ENCODE measurements at regions not wholly inside any gene's neighbourhood (a gene's known extent, or its start where the extent isn't known, plus 50 kb on each side); places are given as distances from the start of the nearest gene placed in this dataset.
"Not testable (repeated sequence)": the region's sequence is repeated elsewhere in the genome, so short reads cannot be mapped to it uniquely, and the experiment has no call there.

DNA sequence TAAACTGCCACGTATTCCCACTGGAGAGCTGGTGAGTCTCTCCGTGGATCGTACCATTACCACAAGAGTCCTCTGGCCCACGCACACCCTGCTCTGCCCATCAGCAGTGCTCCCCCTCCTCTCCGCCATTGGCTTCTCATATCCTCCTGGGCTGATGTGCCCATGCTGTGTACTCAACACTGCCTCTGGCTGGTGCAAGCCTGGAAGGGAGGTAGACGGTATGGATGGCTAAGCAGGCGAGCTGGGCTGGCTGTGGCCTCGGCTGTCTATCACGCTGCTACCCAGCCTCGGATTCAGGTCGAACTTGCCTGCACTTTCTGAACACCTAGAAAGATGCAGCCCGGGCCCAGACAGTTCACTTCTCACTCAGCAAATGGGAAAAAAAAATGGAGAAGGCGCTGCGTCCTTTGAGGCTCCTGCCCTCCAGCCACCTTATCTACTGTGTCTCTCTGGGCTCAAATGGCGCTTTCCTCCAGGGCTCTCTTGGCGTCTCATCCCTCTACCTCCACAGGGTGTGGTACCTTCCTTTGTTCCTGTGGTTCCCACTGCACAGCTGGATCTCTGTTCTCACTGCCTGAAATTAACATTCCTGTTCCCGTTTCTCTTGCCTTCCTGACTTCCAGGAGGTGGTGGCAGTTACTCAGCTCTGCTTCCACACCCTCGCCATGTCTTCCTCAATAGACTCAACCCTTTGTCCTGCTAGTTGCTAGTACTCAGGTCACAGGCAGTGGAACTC lies 262.3 kb upstream of the PLGLB1 start:
- TF ChIP-seq, protein P1, sequence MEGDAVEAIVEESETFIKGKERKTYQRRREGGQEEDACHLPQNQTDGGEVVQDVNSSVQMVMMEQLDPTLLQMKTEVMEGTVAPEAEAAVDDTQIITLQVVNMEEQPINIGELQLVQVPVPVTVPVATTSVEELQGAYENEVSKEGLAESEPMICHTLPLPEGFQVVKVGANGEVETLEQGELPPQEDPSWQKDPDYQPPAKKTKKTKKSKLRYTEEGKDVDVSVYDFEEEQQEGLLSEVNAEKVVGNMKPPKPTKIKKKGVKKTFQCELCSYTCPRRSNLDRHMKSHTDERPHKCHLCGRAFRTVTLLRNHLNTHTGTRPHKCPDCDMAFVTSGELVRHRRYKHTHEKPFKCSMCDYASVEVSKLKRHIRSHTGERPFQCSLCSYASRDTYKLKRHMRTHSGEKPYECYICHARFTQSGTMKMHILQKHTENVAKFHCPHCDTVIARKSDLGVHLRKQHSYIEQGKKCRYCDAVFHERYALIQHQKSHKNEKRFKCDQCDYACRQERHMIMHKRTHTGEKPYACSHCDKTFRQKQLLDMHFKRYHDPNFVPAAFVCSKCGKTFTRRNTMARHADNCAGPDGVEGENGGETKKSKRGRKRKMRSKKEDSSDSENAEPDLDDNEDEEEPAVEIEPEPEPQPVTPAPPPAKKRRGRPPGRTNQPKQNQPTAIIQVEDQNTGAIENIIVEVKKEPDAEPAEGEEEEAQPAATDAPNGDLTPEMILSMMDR (conservative IDR thresholded peaks at IDR 0.05): not testable (repeated sequence)
- TF ChIP-seq ZFX (IDR thresholded peaks at IDR 0.05): not testable (repeated sequence)
